ENCODE measurements at regions not wholly inside any gene's neighbourhood (a gene's known extent, or its start where the extent isn't known, plus 50 kb on each side); places are given as distances from the start of the nearest gene placed in this dataset.

GRCh38 chr1:213394837-213395236 lies 343.8 kb downstream of the RPS6KC1 start:
- Histone ChIP-seq H3K4me1 (ENCODE audit: control insufficient read depth in 1 of 2, insufficient read depth in 2 of 2, low read depth in 1 of 2, low read length in 1 of 2) (no peaks in the 10 kb centered on the region), H3K36me3 (replicated peaks in 1 of 2; ENCODE audit: control insufficient read depth in 1 of 2, insufficient read depth in 2 of 2, low read length in 1 of 2) (no peaks in the 10 kb centered on the region), H3K27ac (ENCODE audit: low read depth in 2 of 2, low read length in 1 of 2) (no peak overlapping the region), H2AFZ (ENCODE audit: low read depth) (no peak overlapping the region), H3F3A (replicated peaks; ENCODE audit: insufficient read depth) (no peaks in the 10 kb centered on the region), H3K27me3 (ENCODE audit: insufficient read depth) (no peaks in the 10 kb centered on the region), H3K79me2 (ENCODE audit: insufficient read depth) (no peaks in the 10 kb centered on the region), H3K9ac (no peak overlapping the region), H3K4me2 (no peak overlapping the region), H3K9me3 (no peaks in the 10 kb centered on the region), H3K9me2 (no peaks in the 10 kb centered on the region), H3K4me3 (ENCODE audit: low read depth in 2 of 2, low read length in 1 of 2) (no peak overlapping the region), H4K20me1 (ENCODE audit: insufficient read depth) (no peaks in the 10 kb centered on the region)
- DNase-seq: no peak
- 17% methylated on average over 5 of the region's 5 CpGs for WGBS (ENCODE audit: low lambda C conversion rate)
- no peak for TF ChIP-seq RFX5 (IDR thresholded peaks at IDR 0.05; ENCODE audit: low read length)
- POLR2A ChIA-PET: no interaction called here
- CTCF ChIA-PET: interaction anchor here (1.0 kb wide), 1 partner anchor 272 kb away, joined by 3 read pairs; no protein-coding TSS in a partner anchor

- no peak for DNase-seq
- TF ChIP-seq PBX3 (IDR thresholded peaks at IDR 0.05) (no peak), RFX5 (IDR thresholded peaks at IDR 0.05; ENCODE audit: low read length) (no peak), MEF2A (IDR thresholded peaks at IDR 0.05; ENCODE audit: borderline replicate concordance, low read depth) (no peak), JUND (IDR thresholded peaks at IDR 0.05) (no peak)
- H3K9ac ChIP-seq: no peak overlapping the region
- no peaks in the 10 kb centered on the region for H3K79me2 ChIP-seq (ENCODE audit: insufficient read depth)
- ChIA-PET POLR2A (no interaction called here), CTCF (no interaction called here)
- H3K4me1 ChIP-seq (ENCODE audit: control insufficient read depth in 1 of 2, insufficient read depth in 2 of 2, low read depth in 1 of 2, low read length in 1 of 2): no peaks in the 10 kb centered on the region
- H3K4me3 ChIP-seq (ENCODE audit: low read depth in 2 of 2, low read length in 1 of 2): no peak overlapping the region
- no peak overlapping the region for H3K4me2 ChIP-seq
- no peaks in the 10 kb centered on the region for H3K36me3 ChIP-seq (replicated peaks in 1 of 2; ENCODE audit: control insufficient read depth in 1 of 2, insufficient read depth in 2 of 2, low read length in 1 of 2)
- H3F3A ChIP-seq (replicated peaks; ENCODE audit: insufficient read depth): no peaks in the 10 kb centered on the region
- H2AFZ ChIP-seq (ENCODE audit: low read depth): no peak overlapping the region
- H3K27ac ChIP-seq (ENCODE audit: low read depth in 2 of 2, low read length in 1 of 2): no peak overlapping the region
- no peaks in the 10 kb centered on the region for H3K9me3 ChIP-seq
- no peaks in the 10 kb centered on the region for H3K27me3 ChIP-seq (ENCODE audit: insufficient read depth)
- no peaks in the 10 kb centered on the region for H4K20me1 ChIP-seq (ENCODE audit: insufficient read depth)
- no peaks in the 10 kb centered on the region for H3K9me2 ChIP-seq
- WGBS (ENCODE audit: low lambda C conversion rate): 58% methylated on average over 7 of the region's 7 CpGs
Measured at GRCh38 chr1:213397638-213398037, 346.6 kb downstream of the RPS6KC1 start.

- no peaks in the 10 kb centered on the region for H3K9me2 ChIP-seq
- no peaks in the 10 kb centered on the region for H3K9me3 ChIP-seq
- no peaks in the 10 kb centered on the region for H3K79me2 ChIP-seq (ENCODE audit: insufficient read depth)
- H2AFZ ChIP-seq (ENCODE audit: low read depth): no peak overlapping the region
- H3F3A ChIP-seq (replicated peaks; ENCODE audit: insufficient read depth): no peaks in the 10 kb centered on the region
- no peak overlapping the region for H3K4me3 ChIP-seq (ENCODE audit: low read depth in 2 of 2, low read length in 1 of 2)
- WGBS (ENCODE audit: low lambda C conversion rate): 54% methylated on average over 8 of the region's 10 CpGs
- CTCF ChIA-PET: no interaction called here
- H3K4me2 ChIP-seq: no peak overlapping the region
- no peak for DNase-seq
- TF ChIP-seq SMC3 (IDR thresholded peaks at IDR 0.05; ENCODE audit: low read depth, low read length) (no peak), NFIC (IDR thresholded peaks at IDR 0.05; ENCODE audit: borderline replicate concordance) (no peak), MEF2A (IDR thresholded peaks at IDR 0.05; ENCODE audit: borderline replicate concordance, low read depth) (no peak), RFX5 (IDR thresholded peaks at IDR 0.05; ENCODE audit: low read length) (no peak), SIN3A (IDR thresholded peaks at IDR 0.05; ENCODE audit: borderline replicate concordance, low read depth, low read length) (no peak), EZH2phosphoT487 (IDR thresholded peaks at IDR 0.05; ENCODE audit: borderline replicate concordance, low read depth) (no peak), GABPA (IDR thresholded peaks at IDR 0.05; ENCODE audit: low read depth) (no peak), ELF1 (IDR thresholded peaks at IDR 0.05) (no peak), MXI1 (IDR thresholded peaks at IDR 0.05; ENCODE audit: low read depth, low read length) (no peak), IRF3 (IDR thresholded peaks at IDR 0.05; ENCODE audit: low read depth, low read length) (no peak)
- H3K9ac ChIP-seq: no peak overlapping the region
- no peak overlapping the region for H3K27ac ChIP-seq (ENCODE audit: low read depth in 2 of 2, low read length in 1 of 2)
- H3K27me3 ChIP-seq (ENCODE audit: insufficient read depth): no peaks in the 10 kb centered on the region
- H3K36me3 ChIP-seq (replicated peaks in 1 of 2; ENCODE audit: control insufficient read depth in 1 of 2, insufficient read depth in 2 of 2, low read length in 1 of 2): no peaks in the 10 kb centered on the region
- POLR2A ChIA-PET: no interaction called here
- no peaks in the 10 kb centered on the region for H3K4me1 ChIP-seq (ENCODE audit: control insufficient read depth in 1 of 2, insufficient read depth in 2 of 2, low read depth in 1 of 2, low read length in 1 of 2)
- H4K20me1 ChIP-seq (ENCODE audit: insufficient read depth): no peaks in the 10 kb centered on the region
Measured at GRCh38 chr1:213399695-213400094, 348.7 kb downstream of the RPS6KC1 start.

Data from SK-N-SH (cell line).